NCI-H345 treated with DMSO at 0.1 percent for 48 hours (cell line): ENCODE measurements at regions not wholly inside any gene's neighbourhood (a gene's known extent, or its start where the extent isn't known, plus 50 kb on each side); places are given as distances from the start of the nearest gene placed in this dataset.

Experiments used
- DNase-seq: peaks from one replicate; lab custom pipeline; 2025; ENCODE audit not compliant: unreplicated experiment; lab: John Stamatoyannopoulos, UW

DNA sequence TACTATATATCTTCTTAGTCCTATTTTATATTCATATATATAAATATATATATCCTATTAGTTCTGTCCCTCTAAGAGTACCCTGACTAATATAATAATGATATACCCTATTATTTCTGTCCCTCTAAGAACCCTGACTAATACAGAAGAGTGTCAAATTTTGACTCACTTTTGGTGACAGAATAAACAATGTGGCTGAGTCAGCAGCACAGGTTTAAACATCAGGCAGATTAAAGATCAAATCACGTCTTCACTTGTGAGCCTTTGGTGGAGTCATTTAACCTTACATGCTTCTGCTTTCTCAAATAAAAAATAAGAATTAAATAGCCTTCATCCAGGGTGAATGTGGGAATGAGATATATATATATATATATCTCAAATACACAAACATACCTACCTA lies 615.9 kb upstream of the GCFC2 start:
- no peak for DNase-seq

DNA sequence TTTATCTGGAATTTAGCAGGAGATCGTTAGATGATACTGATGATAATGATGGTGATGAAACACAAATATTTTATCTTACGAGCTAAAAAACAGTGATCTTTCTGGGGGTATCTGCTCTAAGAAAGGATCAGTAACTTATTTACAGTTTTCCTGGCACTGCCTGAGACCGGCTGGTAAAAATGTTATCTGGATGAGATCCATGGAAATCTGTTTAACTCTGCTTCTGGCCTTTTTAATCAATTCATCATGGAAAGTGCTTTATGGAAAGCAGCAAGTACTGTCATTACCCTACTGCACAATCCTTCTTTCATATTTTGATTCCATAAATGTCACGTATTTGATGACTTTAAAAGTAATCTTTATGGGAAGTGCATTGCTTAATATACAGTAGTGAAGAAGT lies 612.7 kb upstream of the GCFC2 start:
- no peak for DNase-seq

DNA sequence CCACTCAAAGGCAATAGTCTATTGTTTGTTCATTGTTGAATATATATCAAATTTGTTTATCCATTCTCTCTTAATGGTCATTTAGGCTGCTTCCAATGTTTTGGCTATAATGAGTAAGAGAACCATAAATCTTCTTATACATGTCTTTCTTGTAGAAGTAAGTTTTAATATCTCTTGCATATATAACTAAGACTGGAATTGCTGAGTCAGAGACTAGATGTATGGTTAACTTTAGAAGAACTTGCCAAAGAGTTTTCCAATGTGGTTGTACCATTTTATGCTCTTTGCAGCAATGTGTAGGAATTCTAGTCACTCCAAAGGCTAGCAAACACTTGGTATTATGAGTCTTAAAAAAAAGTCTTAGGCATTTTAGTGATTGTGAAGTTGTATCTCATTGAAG lies 610.0 kb upstream of the GCFC2 start:
- DNase-seq, result no peak

DNA sequence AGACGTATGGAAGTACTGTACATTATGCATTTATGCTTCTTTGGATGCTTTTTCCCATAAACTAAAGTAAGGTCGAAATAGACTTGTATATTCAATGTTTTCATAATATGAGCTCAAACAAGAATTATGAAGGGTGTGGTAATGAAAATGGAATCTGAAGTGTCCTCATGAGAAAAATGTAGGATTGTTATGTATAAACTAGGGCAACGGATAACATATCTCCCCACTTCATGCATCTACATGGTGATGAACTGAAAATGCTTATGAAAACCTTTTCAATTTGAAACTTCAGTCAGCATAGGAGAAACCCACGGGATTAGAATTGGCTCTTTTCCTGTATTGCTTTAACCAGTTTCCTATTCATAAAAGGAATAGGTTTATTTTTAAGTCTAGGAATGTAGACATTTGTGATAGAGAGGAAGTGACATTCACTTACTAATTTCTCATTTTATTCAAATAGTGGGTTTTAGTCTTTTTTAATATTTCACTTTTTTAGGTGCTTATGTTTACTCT lies 608.2 kb upstream of the GCFC2 start:
- no peak for DNase-seq

DNA sequence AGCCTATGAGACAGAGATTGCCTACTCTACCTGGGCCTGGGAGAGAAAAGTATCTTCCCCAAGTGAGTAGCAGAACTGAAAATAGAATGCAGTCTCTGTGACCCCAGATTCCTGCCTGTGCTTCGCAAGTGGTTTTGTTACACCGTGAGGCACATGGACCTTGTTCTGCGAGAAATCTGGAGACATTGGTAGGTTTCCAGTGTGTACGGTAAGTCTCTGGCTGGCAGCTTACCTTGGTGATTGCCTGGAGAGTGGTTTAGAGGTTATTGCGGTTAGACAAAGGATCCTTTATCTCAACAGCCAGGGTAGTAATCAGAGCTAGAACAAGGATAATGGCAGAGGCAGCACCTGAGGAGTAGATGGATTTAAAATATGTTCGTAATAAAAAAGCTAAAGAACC lies 606.0 kb upstream of the GCFC2 start:
- DNase-seq, result no peak

DNA sequence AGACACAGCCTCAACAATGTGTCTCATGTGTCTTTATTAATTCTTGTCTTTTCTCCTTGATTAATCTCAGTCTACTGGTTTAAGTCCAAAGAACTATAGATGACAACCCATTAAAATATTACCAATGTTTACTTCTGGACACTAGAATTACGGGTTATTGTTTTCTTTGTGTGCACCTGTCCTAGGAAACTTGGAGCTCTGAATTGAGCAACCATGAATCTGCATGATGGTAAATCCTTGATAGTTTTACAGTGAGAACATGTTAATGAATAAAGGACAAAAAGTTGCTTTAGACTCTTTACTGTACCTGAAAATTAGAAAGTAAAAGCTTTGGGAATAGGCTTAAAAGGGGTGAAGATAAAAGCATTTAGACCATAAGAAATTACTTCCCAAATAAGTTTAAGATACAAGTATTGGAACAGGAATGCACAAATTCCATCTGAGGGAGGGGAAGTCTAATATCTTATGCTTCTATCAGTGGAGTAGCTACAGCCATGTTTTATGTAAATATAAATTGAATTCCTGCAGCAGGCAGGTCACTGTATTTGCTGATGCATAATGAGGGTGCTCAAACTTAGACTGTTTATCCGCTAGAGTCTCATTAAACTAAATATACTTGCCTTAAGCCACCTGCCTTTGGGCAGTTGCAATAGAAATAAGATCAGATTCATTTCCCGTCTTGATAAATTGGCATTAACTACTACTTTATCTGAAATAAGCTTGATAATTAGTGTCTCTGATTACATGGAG lies 603.7 kb upstream of the GCFC2 start:
- DNase-seq, result no peak

DNA sequence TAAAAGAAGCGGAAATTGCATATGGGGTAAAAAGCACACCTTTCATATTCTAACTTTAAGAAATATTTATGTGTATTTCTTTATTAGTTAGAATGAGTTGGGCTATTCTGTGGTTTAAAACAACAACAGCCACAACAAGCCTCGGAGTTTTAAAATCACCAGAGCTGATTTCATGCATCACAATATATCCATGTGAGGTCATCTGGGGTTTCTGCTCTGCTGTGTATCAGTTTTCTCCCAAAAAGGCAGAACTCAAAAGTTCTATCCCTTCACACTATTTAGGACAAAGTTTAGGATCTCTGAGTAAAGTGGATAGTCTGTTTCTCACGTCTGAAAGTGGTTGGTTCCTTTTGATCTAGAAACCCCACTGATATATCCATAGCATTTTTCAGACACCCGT lies 601.5 kb upstream of the GCFC2 start:
- no peak for DNase-seq

DNA sequence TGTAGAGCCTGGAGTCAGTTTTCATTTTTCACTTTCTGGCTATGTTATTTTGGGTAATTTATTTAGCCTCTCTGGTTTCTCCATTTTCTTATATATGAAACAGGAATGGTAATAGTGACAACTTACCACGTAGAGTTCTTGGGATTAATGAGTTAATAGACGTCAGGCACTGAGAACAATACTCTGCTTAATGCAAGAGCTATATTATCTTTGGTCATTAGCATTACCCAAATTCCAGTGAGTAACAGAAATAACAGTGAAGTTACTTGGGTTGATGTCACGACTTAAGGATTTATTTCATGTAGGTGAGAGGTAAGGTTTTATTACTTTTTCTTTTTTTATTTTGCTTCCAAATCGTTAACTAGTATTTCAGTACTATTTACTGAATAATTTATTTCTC lies 601.0 kb upstream of the GCFC2 start:
- no peak for DNase-seq

DNA sequence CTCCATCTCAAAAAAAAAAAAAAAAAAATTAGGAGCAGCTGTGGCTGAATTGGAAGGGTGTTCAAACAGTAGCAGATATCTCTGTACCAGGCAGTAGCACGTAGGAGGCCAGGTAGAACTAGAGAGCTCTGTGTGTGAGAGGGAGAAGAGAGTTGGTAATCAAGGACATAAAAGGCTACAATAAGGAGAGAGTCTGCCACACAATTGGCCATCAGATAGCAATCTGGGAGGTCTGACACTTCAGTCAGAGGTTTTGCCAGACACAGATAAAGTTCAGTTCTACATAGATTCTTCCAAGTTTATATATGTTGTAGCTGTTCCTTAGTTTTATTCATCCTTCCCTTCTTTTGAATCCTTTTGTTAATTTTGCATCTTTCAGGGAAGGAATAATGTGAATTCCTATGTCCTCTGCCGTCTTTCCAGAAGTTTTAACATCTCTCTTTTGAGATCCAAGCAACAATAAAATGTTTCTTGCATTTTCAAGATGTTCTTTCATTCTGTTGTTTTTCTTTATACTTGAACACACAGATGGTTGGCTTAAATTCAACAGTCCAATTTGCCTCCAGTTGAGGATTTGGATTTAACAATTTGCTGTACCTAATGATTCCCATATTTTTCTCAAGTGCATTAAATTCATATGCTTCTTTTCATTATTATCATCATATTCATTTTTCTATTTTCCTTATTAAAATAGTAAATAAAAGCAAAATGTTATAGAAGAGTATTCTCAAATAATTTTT lies 600.3 kb upstream of the GCFC2 start:
- DNase-seq, result no peak

DNA sequence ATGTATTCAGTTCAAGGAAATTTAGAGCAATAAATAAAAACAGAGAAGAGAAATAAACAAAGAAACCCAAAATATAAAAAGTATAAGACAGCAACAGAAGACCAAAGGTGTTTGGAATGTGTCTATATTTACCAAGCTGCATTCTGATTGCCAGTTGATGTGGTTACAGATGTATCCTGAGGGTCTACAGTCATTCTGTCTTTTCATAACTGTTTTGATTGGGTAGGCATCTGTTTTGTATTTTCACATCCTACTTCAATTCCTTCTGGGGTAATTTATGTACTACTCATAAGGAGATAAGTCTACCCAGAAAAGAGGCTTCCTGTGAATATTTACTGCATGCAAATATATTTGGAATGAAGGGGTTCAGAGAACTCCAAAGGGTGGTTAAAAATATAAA lies 596.8 kb upstream of the GCFC2 start:
- DNase-seq, result no peak

DNA sequence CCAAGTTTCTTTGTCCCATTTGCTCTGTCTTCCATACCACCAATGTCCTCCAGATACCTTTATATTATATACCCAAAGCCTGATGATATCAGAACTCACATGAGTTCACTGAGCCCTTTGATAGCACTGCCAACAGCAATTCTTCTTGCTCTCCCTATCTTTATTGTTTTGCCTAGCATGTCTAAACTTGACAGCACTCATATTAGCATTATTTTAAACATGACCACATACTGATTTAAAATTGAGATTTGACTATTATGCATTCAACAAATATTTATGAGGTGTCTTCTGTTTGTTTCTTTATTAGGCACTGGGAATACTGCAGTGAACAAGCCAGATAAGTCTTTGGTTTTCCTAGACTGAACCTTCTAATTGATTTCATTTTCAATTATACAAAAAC lies 587.3 kb upstream of the GCFC2 start:
- no peak for DNase-seq

DNA sequence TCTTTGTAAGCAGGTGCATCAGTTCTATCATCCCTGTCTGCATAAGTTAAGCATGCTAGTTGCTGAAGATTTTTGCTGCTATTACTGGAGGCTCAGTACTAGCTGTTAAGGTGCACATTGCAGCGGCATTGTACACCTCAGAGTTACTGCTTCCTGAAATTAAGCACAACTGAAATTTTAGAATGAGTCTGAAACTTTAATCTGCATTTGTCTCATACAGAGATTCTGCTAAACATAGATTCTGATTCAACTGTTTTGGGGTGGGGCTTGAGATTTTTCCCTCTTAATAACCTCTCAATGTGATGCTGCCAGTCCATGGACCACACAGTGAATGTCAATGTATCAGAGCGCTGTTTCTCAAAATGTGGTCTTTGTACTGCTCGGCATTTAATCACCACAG lies 585.7 kb upstream of the GCFC2 start:
- no peak for DNase-seq

DNA sequence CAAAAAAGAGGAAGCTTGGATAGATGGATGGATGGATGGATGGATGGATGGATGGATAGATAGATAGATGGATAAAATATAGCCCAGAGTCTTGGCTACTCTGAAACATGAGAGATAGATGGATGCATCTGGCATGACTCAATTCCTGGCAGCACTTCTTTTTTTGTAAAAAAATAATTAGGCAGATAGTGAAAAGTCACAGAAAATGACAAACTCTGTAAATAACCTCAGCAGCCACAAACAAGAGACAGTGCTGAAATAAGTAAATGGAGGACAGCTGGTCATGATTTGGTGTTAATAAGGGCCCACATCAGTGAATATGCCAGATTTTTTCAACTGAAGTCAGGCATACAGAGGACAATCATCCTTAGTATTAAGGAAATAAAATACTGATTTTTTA lies 585.0 kb upstream of the GCFC2 start:
- no peak for DNase-seq

DNA sequence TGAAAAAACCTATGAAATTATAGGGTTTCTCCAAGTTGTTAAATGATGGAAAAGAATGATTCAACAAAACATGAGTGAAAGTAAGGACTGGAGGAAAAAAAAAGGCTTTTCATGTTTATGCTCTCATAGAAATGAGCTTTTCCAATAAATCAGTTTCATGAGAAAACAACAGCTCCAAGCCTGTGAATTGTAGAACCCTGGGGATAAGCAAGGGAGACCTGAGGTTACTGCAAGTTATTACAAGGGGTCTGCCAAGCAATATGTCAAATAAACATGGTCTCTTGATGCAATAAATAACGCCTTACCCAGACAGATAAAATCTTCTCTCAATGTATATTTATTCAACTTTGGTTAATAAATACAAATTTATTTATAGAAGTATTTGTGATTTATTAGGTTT lies 577.9 kb upstream of the GCFC2 start:
- DNase-seq, result no peak

DNA sequence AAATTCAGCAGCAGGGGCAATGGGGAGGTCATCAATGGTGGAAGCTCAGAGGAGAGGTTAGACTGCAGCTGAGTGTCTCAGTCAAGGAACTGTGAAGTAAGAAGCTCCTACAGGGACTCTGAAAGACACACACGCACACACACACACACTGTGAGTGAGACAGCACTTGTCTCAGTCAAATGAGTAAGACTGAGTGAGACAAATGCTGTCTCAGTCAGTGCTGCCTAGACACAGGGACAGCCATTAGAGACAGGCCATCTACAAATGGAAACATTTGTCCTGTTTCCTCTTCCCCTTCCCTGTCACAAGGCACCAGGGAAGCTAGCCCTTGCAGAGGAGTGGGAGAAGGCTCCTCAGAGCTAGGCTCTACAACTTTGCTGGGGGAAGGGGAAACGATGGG lies 577.4 kb upstream of the GCFC2 start:
- no peak for DNase-seq

DNA sequence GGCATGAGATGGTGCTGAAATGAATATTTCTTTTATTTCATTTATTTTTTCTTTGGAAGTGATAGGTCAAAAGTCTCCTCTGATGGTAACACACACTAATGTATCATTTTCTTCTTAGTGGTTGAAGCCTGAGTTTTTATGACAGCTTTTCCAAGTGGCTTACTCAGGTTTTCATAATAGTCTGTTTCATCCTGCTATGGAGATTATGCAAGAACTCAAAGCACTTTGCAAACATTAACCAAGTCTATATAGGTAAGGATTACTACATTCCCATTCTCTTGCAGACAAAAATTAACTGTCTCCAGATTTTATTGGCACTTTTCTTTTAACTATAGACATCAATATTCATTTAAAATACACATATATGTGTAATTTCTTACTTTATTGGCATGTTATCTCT lies 572.6 kb upstream of the GCFC2 start:
- DNase-seq, result no peak

DNA sequence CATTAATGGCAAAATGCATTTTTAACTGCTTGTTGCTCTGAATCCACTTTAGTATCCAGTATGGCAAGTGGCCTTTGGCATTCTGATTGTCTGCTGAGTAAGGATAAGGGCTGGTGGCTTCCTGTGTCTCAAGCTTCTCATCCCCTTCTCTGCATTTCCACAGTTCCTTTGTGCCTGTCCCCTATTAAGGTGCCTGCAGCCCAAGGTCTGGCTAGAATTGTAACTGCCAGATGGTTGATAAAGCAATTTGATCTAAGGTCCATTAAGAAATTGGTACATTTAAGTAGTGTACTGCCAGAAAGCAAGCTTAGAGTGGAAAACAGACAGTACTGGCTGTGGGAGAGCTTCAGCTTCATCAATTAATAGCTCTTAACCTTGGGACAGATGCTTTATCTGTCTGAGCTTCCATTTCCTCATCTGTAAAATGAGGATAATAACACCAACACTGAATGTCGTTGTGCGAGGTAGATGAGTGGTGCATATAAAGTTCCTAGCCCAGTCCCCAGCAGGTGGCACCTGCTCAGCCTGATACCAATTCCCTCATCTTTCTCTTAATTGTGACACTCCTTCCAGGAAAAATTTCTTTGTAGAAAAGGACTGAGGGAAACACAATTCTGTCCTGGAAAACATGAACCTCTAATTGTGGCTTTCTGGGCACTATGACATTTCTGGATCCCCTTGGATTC lies 570.6 kb upstream of the GCFC2 start:
- no peak for DNase-seq

DNA sequence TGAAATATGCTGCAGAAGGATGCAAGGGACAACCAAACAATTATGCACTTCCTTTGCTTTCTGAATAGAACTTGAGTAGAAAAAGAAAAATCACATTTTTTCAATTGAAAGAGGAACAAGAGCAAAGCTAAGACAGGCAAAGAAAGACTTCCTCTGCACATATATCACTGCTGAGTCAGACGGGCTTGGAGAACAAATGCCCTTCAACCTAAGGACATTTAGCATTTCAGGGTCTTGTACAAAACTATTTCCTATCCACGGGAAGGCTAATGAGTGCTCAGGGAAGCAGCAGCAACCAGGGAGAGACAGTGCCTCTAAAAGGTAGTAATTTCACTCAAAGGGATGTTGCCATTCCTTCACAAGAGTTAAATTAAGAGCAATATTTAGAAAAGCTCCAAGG lies 570.0 kb upstream of the GCFC2 start:
- DNase-seq, result no peak

DNA sequence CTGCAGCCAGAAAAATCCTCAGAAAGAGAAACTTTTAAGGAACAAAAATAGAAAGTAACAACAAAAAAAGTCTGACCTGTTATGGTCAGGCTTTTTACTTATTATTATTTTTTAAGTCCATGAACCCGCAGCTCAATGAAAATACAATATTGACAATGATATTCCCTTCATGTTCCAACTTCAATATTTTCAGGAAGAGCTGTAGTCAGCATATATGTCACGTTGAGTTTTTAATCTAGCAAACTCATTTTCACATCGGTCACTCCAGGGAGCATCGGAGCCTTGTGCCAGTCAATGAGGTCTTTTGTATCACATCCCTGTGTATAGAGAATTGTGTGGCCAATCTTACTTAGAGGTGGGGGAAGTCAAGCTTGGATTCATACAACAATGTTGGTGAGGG lies 568.4 kb upstream of the GCFC2 start:
- DNase-seq, result no peak

DNA sequence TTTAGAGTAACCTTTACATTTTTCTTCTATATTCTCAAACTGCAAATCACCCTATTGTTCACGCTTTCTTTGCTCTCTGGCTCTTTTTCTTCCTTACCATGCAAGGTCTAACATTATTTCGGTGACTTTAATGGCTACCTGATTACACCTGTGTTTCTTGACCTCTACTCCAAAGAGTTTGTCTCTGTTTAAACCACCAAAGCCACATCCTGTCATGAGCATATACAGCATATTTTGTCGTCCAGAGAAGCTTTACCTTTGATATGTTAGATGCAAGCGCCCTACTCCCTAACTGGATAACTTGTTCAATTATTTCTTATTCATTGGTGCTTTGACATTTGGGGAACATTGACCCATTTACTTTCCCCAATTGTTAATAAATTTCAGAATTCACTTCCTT lies 565.1 kb upstream of the GCFC2 start:
- no peak for DNase-seq

DNA sequence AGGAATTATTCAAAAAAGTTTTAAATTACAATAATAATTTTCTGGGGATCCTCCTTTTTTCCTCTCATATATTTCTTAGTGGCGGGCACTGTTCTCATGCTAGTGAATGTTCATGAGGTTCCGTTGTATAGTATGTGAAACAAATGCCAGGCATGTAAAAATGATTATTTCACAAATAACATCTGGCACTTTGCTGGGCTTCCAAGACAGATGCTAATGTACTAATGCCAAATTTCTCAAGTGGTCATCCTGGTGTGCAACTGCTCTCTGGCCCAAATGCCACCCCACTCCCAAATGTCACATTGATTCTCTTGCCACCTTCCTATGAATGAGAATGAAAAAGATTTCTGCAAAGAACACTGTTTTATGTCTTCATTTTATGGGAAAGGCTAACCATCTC lies 564.0 kb upstream of the GCFC2 start:
- no peak for DNase-seq

DNA sequence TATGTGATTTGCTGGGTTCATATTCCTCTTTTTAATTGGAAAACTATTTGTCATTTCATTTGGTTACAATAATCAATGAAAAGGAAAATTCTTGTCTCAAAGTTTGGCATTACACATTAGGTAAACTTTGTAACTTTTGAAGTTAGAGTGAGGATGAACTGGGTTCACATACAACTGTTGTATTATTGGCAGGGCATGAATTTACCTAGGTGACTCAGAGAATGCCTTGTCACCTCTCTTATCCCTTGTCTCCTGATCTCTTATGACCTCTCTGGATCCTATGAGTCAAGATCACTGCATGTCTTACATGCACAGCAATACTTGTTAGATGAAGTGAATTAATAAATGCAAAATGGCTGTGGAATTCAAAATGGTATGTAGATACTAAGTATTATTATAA lies 563.4 kb upstream of the GCFC2 start:
- no peak for DNase-seq
